ENCODE measurements at regions not wholly inside any gene's neighbourhood (a gene's known extent, or its start where the extent isn't known, plus 50 kb on each side); places are given as distances from the start of the nearest gene placed in this dataset.

DNA sequence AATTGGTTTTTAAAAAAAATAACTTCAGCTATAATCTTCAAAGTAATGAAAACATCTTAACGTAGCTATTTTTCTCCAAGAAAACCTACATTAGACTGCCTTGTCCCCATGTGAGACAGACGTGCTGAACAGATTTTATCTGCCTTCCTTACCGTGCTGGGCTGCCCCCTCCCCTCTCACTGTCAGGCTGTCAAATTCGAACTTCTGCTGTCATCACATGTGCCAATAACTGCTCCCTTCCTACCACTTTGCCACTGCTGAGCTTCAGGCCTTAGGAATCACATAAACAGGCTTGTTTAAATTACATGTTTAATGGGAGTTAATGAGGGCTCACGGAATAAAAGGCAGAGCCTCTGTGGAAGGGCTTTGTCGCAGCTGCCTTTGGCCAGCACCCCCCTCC is 77.0 kb upstream of the NHSL1 start:
- DNase-seq (ENCODE audit: extremely low spot score, insufficient read length, low read depth) (no peak), FAIRE-seq (no peak)

DNA sequence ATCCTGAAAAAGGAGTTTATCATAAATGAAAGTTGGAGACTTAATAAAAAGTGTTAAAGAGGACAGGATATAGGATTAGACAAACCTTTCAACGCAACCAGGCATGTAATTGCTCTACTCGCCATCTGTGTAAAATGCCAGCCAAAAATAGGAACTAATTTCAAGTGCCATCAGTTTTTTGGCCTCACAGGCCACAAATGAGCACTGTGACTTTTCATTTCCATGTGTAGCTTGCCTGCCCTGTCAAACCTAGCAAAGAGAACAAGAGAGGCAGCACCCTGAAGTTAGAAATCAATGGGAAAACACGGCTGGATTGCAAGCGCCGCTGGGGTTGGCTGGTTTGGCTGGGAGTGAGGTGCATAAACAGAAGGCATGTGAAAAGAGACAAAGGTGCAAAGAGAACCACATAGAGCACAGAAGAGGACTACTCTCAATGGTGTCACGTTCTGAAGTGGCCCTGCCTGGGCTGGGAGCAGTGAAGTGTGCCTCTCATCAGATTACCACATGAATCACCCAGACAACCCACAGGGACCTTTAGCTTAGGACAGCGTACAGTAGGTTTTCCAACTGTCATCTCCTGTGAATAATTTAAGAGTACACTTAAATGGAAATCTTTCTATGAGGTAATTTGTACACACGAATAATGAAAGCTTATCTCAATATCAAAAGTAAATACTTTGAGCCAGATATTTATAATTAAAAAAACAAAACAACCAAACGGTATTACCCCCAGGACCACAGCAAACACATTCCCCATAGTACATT is 78.0 kb upstream of the NHSL1 start:
- DNase-seq (ENCODE audit: extremely low spot score, insufficient read length, low read depth), result no peak
- FAIRE-seq, result no peak

DNA sequence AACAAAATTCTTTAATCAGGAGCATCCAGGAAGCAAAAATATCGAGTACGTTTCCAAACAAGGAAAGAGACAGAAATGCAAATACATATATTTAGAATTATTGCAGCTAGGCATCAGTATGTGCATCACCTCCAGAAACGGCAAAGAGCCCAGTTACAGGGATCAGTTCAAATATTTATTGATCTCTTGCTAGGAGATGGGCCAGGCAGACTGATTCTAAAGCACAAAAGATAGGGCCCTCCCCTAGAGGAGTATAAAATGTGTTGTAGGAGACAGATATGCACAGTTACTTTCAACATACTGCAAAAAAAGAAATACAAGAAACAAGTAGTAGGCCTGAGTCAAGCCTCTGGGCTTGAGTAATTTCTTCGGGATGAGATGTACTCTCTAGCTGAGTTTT is 80.7 kb upstream of the NHSL1 start:
- FAIRE-seq, result no peak

DNA sequence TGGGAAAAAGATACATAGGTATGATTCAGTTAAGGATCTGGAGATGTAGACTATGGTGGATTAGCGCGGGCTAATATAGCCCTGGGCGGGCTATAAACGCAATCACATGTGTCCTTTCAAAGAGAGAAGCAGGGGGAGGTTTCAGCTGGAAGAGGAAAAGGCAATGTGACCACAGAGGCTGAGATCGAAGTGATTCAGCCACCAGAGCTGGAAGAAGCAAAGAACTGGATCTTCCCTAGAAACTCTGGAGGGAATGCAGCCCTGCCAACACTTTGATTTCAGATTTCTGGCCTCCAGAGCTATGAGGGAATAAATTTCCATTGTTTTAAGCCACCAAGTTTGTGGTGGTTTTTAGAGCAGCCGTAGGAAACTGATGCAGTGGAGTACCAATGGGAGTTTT is 81.5 kb upstream of the NHSL1 start:
- DNase-seq (ENCODE audit: extremely low spot score, insufficient read length, low read depth) (no peak), FAIRE-seq (no peak)

More for the DNA sequence above, 80.7 kb upstream of the NHSL1 start:
- no peak for DNase-seq (ENCODE audit: extremely low spot score, insufficient read length, low read depth)

DNA sequence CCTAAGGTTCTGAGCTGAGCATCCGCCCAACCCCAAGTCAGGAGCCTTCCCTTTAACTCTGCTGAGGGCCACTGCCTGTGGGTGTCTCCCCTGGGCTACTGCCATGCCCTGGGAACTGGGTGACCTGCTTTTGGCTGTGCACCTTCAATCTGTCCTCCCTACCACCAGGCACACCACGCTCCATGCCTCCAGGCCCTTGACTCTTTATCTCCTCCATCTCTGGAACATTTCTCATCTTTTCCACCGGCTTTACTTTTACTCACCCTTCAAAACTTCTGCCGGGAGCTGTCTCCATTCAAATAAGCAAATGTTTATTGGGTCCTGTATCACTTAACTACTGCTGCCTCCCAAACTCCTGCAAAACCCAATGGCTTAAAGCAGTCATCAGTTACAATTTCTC is 83.3 kb upstream of the NHSL1 start:
- FAIRE-seq (no peak), DNase-seq (ENCODE audit: extremely low spot score, insufficient read length, low read depth) (no peak)

DNA sequence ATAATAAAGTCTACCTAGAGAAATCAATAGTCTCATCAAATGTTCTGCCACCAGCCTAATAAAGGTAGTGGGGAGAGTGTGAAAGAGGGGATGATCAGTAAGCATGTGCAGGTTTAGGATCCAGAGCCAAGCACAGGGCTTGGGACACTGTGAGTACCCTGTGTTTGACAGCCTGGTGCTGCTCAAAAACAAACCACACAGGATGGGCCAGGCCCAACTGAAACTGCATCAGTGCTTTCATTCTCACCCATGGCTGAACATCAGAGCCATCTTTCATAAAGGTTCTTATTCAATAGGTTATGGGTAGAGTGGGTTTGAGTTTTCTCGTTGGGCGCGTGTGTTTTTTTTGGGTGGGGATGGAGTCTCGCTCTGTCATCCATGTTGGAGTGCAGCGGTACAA is 87.3 kb upstream of the NHSL1 start:
- DNase-seq (ENCODE audit: extremely low spot score, insufficient read length, low read depth), result no peak
- FAIRE-seq, result no peak

DNA sequence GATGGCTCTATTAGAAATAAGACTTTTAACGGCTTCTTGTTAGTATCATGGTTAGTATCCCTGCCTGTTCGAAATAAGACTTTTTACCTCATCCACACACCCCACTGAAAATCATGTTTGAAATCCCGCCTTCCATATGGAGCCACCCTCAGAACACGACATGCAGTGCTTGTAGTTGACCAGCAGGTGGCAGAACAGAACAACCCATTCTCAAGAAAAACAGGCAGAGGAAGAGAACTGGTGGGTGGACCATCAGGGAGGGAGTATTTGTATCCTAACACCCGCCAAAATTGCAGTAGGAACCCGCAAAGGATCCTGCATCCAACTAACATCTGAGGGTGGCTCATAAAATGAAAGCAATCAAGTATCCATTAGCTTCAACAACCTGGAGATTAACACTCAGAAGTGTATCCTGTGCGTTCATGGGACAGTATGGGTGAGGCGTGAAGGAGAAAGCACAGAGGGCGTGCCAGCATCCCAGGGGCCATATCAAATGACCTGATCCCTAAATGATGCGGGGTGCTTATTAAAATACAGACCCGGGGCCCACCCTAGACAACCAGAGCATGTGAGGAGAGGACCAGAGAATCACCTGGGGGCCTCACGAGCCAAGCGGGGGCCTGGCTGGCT is 89.6 kb upstream of the NHSL1 start:
- FAIRE-seq, result peak; percentile 88
- DNase-seq (ENCODE audit: extremely low spot score, insufficient read length, low read depth), result peak; percentile 29

DNA sequence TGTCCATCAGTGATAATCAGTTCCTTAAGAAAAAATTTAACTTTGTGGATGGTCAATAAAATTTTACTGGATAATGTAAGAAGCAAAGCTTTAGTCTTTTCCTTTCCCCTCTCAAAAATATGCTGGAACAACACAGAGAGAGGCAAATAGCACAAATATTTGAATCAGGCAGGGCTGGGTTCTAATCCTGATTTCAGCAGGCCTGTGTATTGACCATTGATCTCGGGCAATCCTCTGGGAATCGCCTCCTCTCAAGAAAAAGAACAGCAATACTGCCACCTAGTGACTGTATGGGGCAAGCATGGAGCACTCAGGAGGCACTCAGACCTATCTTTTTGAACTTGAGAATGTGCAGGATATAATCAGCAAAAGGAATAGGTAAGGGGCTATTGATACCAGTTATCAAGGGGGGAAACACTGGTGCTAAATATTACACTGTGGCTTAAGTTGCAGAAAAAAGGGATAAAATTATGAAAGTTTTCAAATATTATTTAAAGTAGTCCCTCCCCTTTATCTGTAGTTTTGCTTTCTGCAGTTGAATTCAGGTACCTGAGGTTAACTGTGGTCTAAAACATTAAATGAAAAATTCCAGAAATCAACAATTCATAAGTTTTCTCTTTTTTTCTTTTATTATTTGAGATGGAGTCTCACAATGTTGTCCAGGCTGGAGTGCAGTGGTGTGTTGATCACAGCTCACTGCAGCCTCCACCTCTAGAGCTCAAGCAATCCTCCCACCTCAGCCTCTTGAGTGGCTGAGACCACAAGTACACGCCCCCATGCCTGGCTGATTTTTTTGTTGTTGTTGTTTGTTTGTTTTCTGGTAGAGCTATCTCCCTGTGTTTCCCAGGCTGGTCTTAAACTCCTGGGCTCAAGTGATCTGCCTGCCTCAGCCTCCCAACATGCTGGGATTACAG is 91.8 kb upstream of the NHSL1 start:
- FAIRE-seq (peak; percentile 84), DNase-seq (ENCODE audit: extremely low spot score, insufficient read length, low read depth) (no peak)

DNA sequence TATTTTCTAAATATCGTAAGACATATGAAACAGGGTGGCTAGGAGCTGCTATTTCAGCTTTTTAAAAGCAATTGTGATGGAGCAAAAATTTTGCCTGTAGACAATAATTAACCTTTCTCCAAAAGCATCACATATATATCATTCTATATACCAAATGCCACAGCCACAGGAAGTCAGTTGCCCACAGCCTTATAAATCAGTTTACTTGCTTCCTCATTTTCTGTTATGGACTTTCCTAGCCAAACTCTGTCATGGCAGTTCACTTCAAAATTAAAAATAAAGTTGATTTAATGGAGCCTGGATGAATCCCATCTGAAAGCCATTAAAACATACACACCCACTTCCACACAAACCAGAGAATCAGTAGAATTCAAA is 93.4 kb upstream of the NHSL1 start:
- DNase-seq (ENCODE audit: extremely low spot score, insufficient read length, low read depth) (no peak), FAIRE-seq (no peak)

DNA sequence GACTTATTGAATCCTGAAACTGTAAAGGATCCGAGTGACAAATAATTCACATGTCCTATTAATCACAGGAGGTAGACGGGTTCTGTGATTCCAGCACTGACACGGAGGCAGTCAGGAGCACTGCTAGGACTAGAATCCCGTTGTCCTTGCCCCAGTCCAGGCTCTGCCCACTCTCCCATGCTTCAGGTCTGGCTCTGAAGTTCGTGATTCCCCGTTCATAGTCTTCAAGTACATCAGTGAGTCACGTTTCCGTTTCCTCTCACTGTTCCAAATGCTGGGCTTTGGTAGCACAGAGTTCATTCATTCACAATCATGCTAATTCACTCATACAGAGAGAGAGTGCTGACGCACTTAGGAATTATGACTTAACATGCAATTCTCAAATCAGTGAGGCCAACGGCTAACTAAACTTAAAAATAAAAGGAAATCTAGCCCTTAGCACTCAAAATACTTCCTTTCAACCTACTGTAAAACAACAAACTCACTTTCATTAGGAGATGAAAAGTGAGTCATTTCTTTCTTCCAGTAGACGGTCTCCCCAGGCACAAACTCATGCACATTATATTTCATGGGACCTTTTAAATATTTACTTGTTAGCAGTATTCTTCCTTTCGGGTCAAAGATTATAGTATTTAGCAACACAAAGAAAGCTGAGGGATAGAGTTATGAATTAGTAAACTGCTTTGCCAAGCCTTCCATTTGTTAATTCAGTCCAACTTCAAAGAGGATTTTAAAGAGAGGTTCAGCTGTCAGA is 94.0 kb upstream of the NHSL1 start:
- DNase-seq (ENCODE audit: extremely low spot score, insufficient read length, low read depth) (no peak), FAIRE-seq (peak; percentile 82)

DNA sequence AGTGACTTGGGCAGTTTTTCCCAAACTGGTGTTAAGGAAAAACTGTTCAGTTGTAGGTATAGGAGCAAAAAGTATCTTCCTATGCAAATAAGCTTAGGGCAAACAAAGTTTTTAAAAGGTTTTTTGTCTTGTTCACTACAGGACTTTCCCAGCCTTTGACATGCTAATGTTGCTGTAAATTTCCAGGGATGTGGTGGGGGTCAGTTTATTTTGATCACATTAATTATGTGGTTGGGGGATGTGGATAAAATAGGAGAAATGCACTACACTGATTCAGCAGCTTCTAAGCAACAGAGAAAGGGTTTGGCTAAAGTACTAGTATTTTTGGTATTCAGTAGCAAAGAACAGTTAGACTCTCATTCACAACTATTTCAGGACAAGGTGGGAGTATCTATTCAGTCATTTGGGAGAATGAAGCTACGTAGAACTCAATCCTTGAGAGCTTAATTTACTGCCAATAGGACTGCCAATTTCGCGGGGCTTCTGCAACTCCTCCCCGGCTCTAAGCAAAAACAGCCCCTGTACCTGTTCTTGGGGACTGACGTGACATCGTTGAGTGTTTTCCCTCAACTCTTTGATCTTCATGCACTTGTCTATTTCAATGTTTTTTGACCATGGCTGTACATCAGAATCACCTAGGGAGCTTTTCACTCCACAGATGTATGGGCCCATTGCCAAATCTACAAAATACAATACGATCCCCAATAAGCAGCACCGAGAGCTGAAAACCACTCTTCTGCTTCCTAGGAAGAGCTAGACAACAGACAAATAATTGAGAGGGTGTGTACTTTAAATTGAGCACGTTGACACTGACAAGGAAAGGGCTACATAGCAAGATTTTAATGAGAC is 94.8 kb upstream of the NHSL1 start:
- FAIRE-seq, result no peak
- no peak for DNase-seq (ENCODE audit: extremely low spot score, insufficient read length, low read depth)

DNA sequence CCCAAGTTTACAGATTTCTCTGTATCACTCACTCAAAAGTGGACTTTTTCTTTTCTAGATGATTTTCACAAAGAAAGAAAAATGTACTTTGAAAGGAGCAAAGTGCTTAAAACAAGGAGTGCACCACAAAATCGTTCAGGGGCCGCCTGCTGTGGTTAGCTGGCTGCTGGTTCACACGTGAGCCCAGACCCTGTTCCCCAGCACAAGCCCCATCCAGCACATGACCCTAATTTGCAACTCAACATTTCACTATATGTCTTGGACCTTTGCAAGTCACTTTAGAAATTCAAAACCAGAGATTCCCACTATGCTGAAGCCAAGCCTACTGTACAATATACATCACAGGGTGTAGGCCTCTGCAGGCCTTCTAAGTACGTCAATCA is 95.5 kb upstream of the NHSL1 start:
- DNase-seq (ENCODE audit: extremely low spot score, insufficient read length, low read depth), result no peak
- FAIRE-seq, result no peak

DNA sequence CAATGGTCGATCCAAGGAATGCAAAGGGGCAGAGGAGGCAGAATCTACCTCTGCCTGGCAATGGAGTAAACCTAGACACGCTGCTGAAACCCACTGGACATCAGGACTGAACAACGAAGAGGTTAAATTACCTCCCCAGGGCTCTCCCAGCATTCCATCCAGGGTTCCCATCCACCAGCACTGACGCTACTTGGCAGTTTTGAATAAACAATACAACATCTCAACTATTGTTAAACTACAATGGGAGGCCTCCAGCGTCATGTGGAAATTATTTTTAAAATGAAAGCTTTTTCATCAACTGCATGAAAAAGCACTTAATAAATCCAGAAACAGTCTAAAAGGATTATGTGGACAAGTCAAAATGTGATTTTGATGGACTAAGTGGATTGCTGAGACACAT is 96.8 kb upstream of the NHSL1 start:
- no peak for DNase-seq (ENCODE audit: extremely low spot score, insufficient read length, low read depth)
- no peak for FAIRE-seq

DNA sequence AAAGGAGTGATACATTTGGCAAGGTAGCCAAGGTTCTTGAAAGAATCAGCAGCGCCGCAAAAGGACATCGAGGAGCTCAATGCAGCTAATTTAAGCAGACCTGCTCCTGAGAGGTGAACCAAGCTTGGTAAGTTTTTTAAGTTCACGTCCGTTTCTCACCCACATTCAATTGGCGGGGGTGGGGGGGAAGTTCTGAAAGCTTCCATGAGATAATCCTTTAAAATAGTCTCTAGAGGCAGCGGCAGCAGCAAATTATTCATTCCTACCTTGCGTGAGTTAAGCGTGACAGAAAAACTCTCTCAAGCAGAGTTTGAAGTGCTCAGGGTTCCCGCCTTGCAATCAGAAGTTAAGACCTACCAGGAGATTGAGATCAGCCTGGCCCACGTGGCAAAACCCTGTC is 97.3 kb upstream of the NHSL1 start:
- DNase-seq (ENCODE audit: extremely low spot score, insufficient read length, low read depth) (no peak), FAIRE-seq (no peak)

DNA sequence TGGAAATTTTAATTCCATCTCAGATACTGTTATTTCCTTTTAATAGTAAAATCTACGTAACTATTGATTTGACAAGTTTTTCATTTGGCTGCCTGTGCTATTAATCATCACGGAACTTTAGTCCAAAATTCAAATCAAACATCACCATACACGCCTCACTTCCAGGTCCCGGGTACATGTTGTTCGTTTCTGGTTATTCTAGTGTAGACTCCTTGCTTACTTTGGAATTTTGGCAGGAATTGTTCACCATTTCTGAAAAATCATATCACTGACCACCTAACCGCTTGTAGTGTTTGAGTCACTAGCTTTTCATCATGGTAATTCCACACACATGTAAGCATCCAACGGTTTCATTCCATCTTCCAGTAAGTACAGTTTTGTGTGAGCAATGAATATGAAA is 98.0 kb upstream of the NHSL1 start:
- FAIRE-seq (no peak), DNase-seq (ENCODE audit: extremely low spot score, insufficient read length, low read depth) (no peak)

DNA sequence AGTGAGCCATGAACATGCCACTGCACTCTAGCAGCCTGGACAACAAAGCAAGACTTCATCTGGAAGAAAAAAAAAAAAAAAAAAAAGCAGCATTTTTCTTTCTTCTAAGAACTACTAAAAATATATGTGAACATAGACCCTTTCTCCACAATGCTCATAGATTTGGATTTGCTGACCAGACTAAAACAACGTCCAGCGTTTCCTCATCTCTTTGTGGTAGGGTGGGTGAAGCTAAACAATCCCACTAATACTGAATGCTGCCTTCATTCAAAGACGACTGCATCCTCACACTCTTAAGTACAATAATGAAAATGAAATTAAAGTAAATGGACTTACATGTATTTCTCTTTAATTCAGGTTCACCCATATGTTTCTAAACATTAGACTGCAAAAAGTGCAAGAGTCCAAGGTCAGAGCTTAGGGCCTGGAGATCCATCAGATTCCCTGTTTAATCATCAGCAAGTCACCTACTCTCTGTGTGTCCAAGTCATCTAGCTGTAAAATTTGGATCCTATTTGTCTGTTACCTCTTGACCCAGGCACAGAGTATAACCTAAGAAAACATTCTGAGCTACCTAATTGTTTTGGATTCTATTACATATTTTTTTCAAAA is 99.4 kb upstream of the NHSL1 start:
- no peak for FAIRE-seq
- no peak for DNase-seq (ENCODE audit: extremely low spot score, insufficient read length, low read depth)

DNA sequence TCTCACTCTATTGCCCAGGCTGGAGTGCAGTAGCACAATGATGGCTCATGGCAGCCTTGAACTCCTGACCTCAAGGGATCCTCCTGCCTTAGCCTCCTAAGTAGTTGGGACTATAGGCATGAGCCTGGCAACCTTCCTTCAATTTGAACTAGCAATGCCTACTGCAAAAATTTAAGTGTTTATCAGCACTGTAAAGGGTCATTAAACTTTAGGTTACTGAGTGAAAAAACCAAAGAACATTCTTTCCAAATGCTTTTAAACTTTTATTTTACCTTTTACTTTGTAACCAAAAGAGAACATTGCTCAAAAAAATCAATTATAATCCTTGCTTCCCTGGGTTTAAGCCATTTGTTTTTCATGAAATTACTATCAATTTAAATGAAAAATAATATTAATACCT is 101.0 kb upstream of the NHSL1 start:
- FAIRE-seq (no peak), DNase-seq (ENCODE audit: extremely low spot score, insufficient read length, low read depth) (no peak)

DNA sequence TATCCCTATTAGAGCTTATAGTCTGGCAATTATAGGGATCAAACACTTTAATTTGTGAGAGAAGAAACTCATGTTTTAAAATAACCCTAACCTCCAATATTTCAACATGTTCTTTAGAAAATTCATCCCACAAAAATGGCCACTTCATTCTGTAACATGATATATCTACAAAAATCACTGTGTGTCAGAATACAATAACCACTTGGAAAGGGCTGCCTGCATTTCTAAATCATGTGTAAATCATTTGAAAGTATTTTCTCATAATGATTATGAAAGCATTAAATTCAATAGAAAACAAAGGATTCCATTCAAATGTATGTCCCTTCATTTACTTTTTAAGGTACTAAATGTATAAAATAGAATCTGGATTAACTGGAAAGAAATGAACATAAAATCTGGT is 101.4 kb upstream of the NHSL1 start:
- FAIRE-seq, result no peak
- no peak for DNase-seq (ENCODE audit: extremely low spot score, insufficient read length, low read depth)

DNA sequence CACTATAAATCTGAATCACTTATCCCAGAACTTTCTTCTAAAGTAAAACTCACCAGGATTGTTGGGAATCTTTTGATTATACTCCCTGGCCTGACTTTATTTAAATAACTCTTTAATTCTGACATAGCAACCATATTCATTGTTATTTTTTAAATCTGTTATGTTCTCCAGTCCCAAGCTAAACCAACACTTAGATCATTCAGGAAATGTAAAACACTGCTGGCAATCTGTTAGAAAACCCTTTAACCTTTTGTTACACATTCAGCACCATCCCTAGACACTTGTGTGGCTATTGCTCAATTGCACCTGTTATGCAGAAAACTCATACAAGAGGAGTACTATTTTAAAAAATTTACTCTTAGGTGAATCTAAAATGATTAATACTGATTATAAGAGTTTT is 101.8 kb upstream of the NHSL1 start:
- DNase-seq (ENCODE audit: extremely low spot score, insufficient read length, low read depth), result no peak
- no peak for FAIRE-seq

Data from GM18507 (cell line).